Gastrocnemius medialis (tissue), 4 donors: ENCODE measurements at regions not wholly inside any gene's neighbourhood (a gene's known extent, or its start where the extent isn't known, plus 50 kb on each side); places are given as distances from the start of the nearest gene placed in this dataset.
"Not testable (repeated sequence)": the region's sequence is repeated elsewhere in the genome, so short reads cannot be mapped to it uniquely, and the experiment has no call there.

Source experiments
- ATAC-seq, 2 donors: fragments of 150-250 bp; one replicate each; pipeline ENCODE4 v1.9.1; 2016
- DNase-seq, 2 donors: peaks; one replicate each; pipeline ENCODE4 v3.0.0-alpha.2; 2019
- H3K27ac ChIP-seq, 4 donors: fragments of 200-600 bp; sonication (generic); 1 replicate in 1 of 4; 2 replicates in 3 of 4; pipeline ENCODE4 v1.5.1; 2016 to 2018; ENCODE audit warnings: mild to moderate bottlenecking in 2 of 4, moderate library complexity in 1 of 4
- H3K27me3 ChIP-seq, 3 donors: fragments of 200-600 bp; sonication (generic) in 2 of 3; 1 replicate in 1 of 3; 2 replicates in 2 of 3; pipeline versions ENCODE4 v1.5.1 to v1.6.0; 2016 to 2019; ENCODE audit warnings: mild to moderate bottlenecking in 1 of 3, moderate library complexity in 1 of 3
- H3K36me3 ChIP-seq, 2 donors: fragments of 200-600 bp; sonication (generic) in 1 of 2; one replicate each; pipeline ENCODE4 v1.5.1; 2017 to 2018
- H3K4me1 ChIP-seq, 2 donors: fragments of 200-600 bp; sonication (generic) in 1 of 2; one replicate each; pipeline ENCODE4 v1.5.1; 2016 to 2017; ENCODE audit warnings: mild to moderate bottlenecking in 2 of 2
- H3K4me3 ChIP-seq, 4 donors: fragments of 200-600 bp; sonication (generic) in 3 of 4; 1 replicate in 1 of 4; 2 replicates in 3 of 4; pipeline ENCODE4 v1.5.1; 2016 to 2019; ENCODE audit warnings: mild to moderate bottlenecking in 2 of 4
- H3K9me3 ChIP-seq, 3 donors: fragments of 200-600 bp; sonication (generic) in 2 of 3; 1 replicate in 1 of 3; 2 replicates in 2 of 3; pipeline ENCODE4 v1.5.1; 2016 to 2019
- CTCF ChIP-seq, 5 experiments: fragments of 450-650 bp in 3 of 5; fragments of 200-600 bp in 2 of 5; sonication (generic) in 2 of 5; IDR thresholded peaks in 4 of 5; conservative IDR thresholded peaks in 1 of 5; 1 replicate in 4 of 5; 2 replicates in 1 of 5; pipeline ENCODE4 v1.5.1; 2016 to 2019; ENCODE audit warnings: antibody characterized with exemption in 5 of 5, mild to moderate bottlenecking in 3 of 5, moderate library complexity in 3 of 5
- POLR2A ChIP-seq, 2 donors: fragments of 450-650 bp; IDR thresholded peaks; one replicate each; pipeline ENCODE4 v1.6.1; 2017; ENCODE audit warnings: antibody characterized with exemption in 2 of 2, mild to moderate bottlenecking in 2 of 2, moderate library complexity in 2 of 2
- in situ Hi-C, 4 donors: fragments of 200-750 bp; cut with MboI; loops; one replicate each; pipeline versions ENCODE4 v1.15.0 to v1.8.0; 2017; ENCODE audit warnings: low sequenced_read_pairs in 4 of 4
- intact Hi-C: fragments of 100-400 bp; cut with DNase I; formaldehyde crosslinking; loops from one replicate; pipeline ENCODE4 v1.15.1; 2023; ENCODE audit warnings: low total_unique reads

- peak in 1 of 2 donors; percentile 9 for DNase-seq
These were observed 196.8 kb downstream of the GOLGA6L6 start for GRCh38 chr15:20344601-20345400.

DNA sequence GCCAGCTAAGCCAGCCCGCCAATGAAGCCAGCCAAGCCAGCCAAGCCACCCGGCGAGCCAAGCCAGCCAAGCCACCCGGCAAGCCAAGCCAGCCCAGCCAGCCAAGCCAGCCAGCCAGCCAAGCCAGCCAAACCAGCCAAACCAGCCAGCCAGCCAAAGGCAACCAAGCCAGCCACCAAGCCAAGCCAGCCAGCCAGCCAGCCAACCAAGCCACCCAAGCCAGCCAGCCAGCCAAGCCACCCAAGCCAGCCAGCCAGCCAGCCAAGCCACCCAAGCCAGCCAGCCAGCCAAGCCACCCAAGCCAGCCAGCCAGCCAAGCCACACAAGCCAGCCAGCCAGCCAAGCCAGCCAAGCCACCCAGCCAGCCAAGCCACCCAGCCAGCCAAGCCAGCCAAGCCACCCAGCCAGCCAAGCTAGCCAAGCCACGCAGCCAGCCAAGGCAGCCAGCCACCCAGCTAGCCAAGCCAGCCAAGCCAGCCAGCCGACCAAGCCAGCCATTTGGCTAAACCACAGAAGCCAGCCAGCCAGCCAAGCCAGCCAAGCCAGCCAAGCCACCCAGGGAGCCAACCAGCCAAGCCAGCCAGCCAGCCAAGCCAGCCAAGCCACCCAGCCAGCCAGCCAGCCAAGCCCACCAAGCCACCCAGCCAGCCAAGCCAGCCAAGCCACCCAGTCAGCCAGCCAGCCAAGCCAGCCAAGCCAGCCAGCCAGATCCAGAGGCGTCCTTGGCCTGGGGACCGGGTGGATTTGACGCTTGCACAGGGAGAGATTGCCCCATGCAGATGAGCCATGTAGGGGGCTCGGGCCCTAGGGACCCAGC lies 198.0 kb downstream of the GOLGA6L6 start:
- H3K27me3 ChIP-seq, H3K36me3 ChIP-seq, ATAC-seq, H3K4me3 ChIP-seq, in situ Hi-C loops, H3K27ac ChIP-seq, H3K9me3 ChIP-seq, H3K4me1 ChIP-seq, intact Hi-C loops: not testable (repeated sequence)
- DNase-seq, result peak in 1 of 2 donors; percentile 13

More at GRCh38 chr15:20344601-20345400, 196.8 kb downstream of the GOLGA6L6 start:
- Histone ChIP-seq H3K27me3 (no peaks in the 10 kb centered on the region), H3K36me3 (no peaks in the 10 kb centered on the region), H3K4me1 (no peaks in the 10 kb centered on the region), H3K9me3 (no peaks in the 10 kb centered on the region), H3K27ac (no peak overlapping the region), H3K4me3 (no peak overlapping the region)
- intact Hi-C loops, result no loop called here
- no peak for ATAC-seq
- in situ Hi-C loops, result no loop called here
- TF ChIP-seq POLR2A (IDR thresholded peaks at IDR 0.05) (no peak), CTCF (IDR thresholded peaks at IDR 0.05 in 4 of 5, conservative IDR thresholded peaks at IDR 0.05 in 1 of 5) (no peak)

GRCh38 chr15:20342601-20343394 lies 198.8 kb downstream of the GOLGA6L6 start:
- H3K36me3 ChIP-seq, intact Hi-C loops, in situ Hi-C loops, H3K27me3 ChIP-seq, H3K4me1 ChIP-seq, H3K4me3 ChIP-seq, H3K27ac ChIP-seq, H3K9me3 ChIP-seq, ATAC-seq: not testable (repeated sequence)
- DNase-seq, result peak in 1 of 2 donors; percentile 9

- Histone ChIP-seq H3K9me3 (no peaks in the 10 kb centered on the region), H3K27me3 (no peaks in the 10 kb centered on the region), H3K36me3 (no peaks in the 10 kb centered on the region), H3K27ac (no peak overlapping the region), H3K4me1 (no peaks in the 10 kb centered on the region), H3K4me3 (no peak overlapping the region)
- in situ Hi-C loops (no loop called here), intact Hi-C loops (no loop called here)
- DNase-seq (peak in 1 of 2 donors; percentile 46), ATAC-seq (no peak)
- TF ChIP-seq CTCF (IDR thresholded peaks at IDR 0.05 in 4 of 5, conservative IDR thresholded peaks at IDR 0.05 in 1 of 5), result no peak
- no peak for TF ChIP-seq POLR2A (IDR thresholded peaks at IDR 0.05)
These were observed 199.5 kb downstream of the GOLGA6L6 start for GRCh38 chr15:20341901-20342600.

DNA sequence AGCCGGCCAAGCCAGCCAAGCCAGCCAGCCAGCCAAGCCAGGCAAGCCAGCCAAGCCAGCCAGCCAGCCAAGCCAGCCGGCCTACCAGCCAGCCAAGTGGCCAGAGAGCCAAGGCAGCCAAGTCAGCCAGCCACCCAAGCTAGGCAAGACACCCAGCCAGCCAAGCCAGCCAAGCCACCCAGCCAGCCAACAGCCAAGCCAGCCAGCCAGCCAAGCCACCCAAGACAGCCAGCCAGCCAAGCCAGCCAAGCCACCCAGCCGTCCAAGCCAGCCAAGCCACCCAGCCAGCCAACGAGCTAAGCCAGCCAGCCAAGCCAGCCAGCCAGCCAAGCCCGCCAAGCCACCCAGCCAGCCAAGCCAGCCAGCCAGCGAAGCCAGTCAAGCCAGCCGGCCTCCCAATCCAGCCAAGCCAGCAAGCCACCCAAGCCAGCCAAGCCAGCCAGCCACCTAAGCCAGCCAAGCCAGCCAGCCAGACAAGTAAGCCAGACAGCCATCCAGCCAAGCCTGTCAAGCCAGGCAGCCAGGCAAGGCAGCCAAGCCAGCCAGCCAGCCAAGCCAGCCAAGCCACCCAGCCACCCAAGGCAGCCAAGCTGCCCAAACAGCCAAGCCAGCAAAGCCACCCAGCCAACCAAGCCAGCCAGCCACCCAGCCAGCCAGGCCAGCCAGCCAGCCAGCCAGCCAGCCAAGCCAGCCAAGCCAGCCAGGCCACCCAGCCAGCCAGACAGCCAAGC lies 200.5 kb downstream of the GOLGA6L6 start:
- intact Hi-C loops, result no loop called here

More for the DNA sequence above, 200.5 kb downstream of the GOLGA6L6 start:
- Histone ChIP-seq H3K4me1 (no peaks in the 10 kb centered on the region), H3K4me3 (no peak overlapping the region), H3K9me3 (no peaks in the 10 kb centered on the region), H3K27ac (no peak overlapping the region), H3K27me3 (no peaks in the 10 kb centered on the region), H3K36me3 (no peaks in the 10 kb centered on the region)
- in situ Hi-C loops, result no loop called here
- DNase-seq (peak in 1 of 2 donors; percentile 50), ATAC-seq (no peak)
- TF ChIP-seq POLR2A (IDR thresholded peaks at IDR 0.05) (no peak), CTCF (IDR thresholded peaks at IDR 0.05 in 4 of 5, conservative IDR thresholded peaks at IDR 0.05 in 1 of 5) (no peak)
